ENCODE measurements at regions not wholly inside any gene's neighbourhood (a gene's known extent, or its start where the extent isn't known, plus 50 kb on each side); places are given as distances from the start of the nearest gene placed in this dataset.

GRCh38 chr7:69465262-69465661 is 133.0 kb upstream of the AUTS2 start:
- no peaks in the 10 kb centered on the region for H3K9me3 Mint-ChIP-seq
- H3K36me3 Mint-ChIP-seq, result no peaks in the 10 kb centered on the region
- no peaks in the 10 kb centered on the region for H3K4me1 Mint-ChIP-seq
- H3K27me3 Mint-ChIP-seq (ENCODE audit: low read depth in 2 of 2), result no peaks in the 10 kb centered on the region
- intact Hi-C loops (cut with micrococcal nuclease), result no loop called here
- Histone ChIP-seq H3K27me3 (ENCODE audit: control insufficient read depth, insufficient read depth, low read length) (no peaks in the 10 kb centered on the region), H3K27ac (ENCODE audit: low read length) (no peak overlapping the region), H3K9me3 (ENCODE audit: control insufficient read depth, insufficient read depth, low read length) (peaks cover 8% of the 10 kb centered on the region), H3K4me3 (ENCODE audit: low read length) (no peak overlapping the region), H3K36me3 (ENCODE audit: control insufficient read depth, insufficient read depth, low read length) (no peaks in the 10 kb centered on the region), H3K4me1 (ENCODE audit: control insufficient read depth, insufficient read depth, low read length) (no peaks in the 10 kb centered on the region)
- no peak for ATAC-seq
- WGBS (ENCODE audit: insufficient coverage), result 100% methylated on average over 1 of the region's 1 CpG
- no peak overlapping the region for H3K4me3 Mint-ChIP-seq
- TF ChIP-seq, protein P1, sequence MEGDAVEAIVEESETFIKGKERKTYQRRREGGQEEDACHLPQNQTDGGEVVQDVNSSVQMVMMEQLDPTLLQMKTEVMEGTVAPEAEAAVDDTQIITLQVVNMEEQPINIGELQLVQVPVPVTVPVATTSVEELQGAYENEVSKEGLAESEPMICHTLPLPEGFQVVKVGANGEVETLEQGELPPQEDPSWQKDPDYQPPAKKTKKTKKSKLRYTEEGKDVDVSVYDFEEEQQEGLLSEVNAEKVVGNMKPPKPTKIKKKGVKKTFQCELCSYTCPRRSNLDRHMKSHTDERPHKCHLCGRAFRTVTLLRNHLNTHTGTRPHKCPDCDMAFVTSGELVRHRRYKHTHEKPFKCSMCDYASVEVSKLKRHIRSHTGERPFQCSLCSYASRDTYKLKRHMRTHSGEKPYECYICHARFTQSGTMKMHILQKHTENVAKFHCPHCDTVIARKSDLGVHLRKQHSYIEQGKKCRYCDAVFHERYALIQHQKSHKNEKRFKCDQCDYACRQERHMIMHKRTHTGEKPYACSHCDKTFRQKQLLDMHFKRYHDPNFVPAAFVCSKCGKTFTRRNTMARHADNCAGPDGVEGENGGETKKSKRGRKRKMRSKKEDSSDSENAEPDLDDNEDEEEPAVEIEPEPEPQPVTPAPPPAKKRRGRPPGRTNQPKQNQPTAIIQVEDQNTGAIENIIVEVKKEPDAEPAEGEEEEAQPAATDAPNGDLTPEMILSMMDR (IDR thresholded peaks at IDR 0.05), result no peak
- H3K27ac Mint-ChIP-seq, result no peak overlapping the region
- no peak for DNase-seq

DNA sequence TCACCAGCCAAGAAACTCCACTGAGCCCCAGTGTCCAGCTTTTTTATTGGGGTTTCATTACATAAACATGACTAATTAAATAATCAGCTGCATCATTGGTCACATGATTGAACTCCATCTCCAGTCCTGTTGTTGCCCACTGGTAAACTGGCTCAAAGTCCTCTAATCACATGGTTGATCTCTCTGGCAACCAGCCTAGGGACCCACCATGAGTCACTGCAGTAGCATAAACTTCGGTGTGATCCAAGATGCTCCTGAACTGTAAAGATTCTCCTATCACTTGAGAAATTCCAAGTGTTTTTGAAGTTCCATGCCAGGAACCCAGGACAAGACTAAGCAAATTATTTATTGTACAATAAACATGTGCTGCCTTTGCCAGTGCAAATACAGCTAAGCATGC is 130.4 kb upstream of the AUTS2 start:
- Histone ChIP-seq H3K27me3 (ENCODE audit: control insufficient read depth, insufficient read depth, low read length) (no peaks in the 10 kb centered on the region), H3K27ac (ENCODE audit: low read length) (no peak overlapping the region), H3K36me3 (ENCODE audit: control insufficient read depth, insufficient read depth, low read length) (no peaks in the 10 kb centered on the region), H3K9me3 (ENCODE audit: control insufficient read depth, insufficient read depth, low read length) (peaks cover 8% of the 10 kb centered on the region), H3K4me3 (ENCODE audit: low read length) (no peak overlapping the region), H3K4me1 (ENCODE audit: control insufficient read depth, insufficient read depth, low read length) (no peaks in the 10 kb centered on the region)
- intact Hi-C loops (cut with micrococcal nuclease), result no loop called here
- no peaks in the 10 kb centered on the region for H3K27me3 Mint-ChIP-seq (ENCODE audit: low read depth in 2 of 2)
- ATAC-seq (no peak), DNase-seq (no peak)
- TF ChIP-seq, protein P1 (IDR thresholded peaks at IDR 0.05), result no peak
- H3K36me3 Mint-ChIP-seq, result no peaks in the 10 kb centered on the region
- no peak overlapping the region for H3K27ac Mint-ChIP-seq
- H3K4me1 Mint-ChIP-seq, result no peaks in the 10 kb centered on the region
- H3K9me3 Mint-ChIP-seq, result no peaks in the 10 kb centered on the region
- WGBS (ENCODE audit: insufficient coverage), result 90% methylated on average over 1 of the region's 1 CpG
- H3K4me3 Mint-ChIP-seq, result no peak overlapping the region

- intact Hi-C loops (cut with micrococcal nuclease), result no loop called here
- Mint-ChIP-seq H3K9me3 (no peaks in the 10 kb centered on the region), H3K27me3 (ENCODE audit: low read depth in 2 of 2) (peaks cover 0 to 3% of the 10 kb centered on the region in 2 donors), H3K4me1 (no peaks in the 10 kb centered on the region), H3K4me3 (no peak overlapping the region), H3K27ac (no peak overlapping the region), H3K36me3 (no peaks in the 10 kb centered on the region)
- Histone ChIP-seq H3K36me3 (ENCODE audit: control insufficient read depth, insufficient read depth, low read length) (no peaks in the 10 kb centered on the region), H3K4me1 (ENCODE audit: control insufficient read depth, insufficient read depth, low read length) (no peaks in the 10 kb centered on the region), H3K9me3 (ENCODE audit: control insufficient read depth, insufficient read depth, low read length) (no peaks in the 10 kb centered on the region), H3K4me3 (ENCODE audit: low read length) (no peak overlapping the region), H3K27ac (ENCODE audit: low read length) (no peak overlapping the region), H3K27me3 (ENCODE audit: control insufficient read depth, insufficient read depth, low read length) (no peaks in the 10 kb centered on the region)
- 85% methylated on average over 5 of the region's 5 CpGs for WGBS (ENCODE audit: insufficient coverage)
- TF ChIP-seq, protein P1 (IDR thresholded peaks at IDR 0.05), result no peak
- no peak for ATAC-seq
- no peak for DNase-seq
Measured at GRCh38 chr7:69476416-69476815, 121.9 kb upstream of the AUTS2 start.

DNA sequence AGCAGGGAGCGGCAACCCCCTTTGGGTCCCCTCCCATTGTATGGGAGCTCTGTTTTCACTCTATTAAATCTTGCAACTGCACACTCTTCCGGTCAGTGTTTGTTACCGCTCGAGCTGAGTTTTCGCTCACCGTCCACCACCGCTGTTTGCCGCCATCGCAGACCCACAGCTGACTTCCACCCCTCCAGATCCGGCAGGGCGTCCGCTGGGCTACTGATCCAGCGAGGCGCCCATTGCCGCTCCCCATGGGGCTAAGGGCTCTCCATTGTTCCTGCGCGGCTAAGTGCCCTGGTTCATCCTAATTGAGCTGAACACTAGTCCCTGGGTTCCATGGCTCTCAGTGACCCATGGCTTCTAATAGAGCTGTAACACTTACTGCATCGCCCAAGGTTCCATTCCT is 115.6 kb upstream of the AUTS2 start:
- 96% methylated on average over 18 of the region's 18 CpGs for WGBS (ENCODE audit: insufficient coverage)
- DNase-seq, result no peak
- no peaks in the 10 kb centered on the region for H3K36me3 Mint-ChIP-seq
- TF ChIP-seq, protein P1 (IDR thresholded peaks at IDR 0.05), result no peak
- H3K4me1 ChIP-seq (ENCODE audit: control insufficient read depth, insufficient read depth, low read length), result no peaks in the 10 kb centered on the region
- H3K9me3 Mint-ChIP-seq, result no peaks in the 10 kb centered on the region
- peaks cover 0 to 8% of the 10 kb centered on the region in 2 donors for H3K4me1 Mint-ChIP-seq
- H3K36me3 ChIP-seq (ENCODE audit: control insufficient read depth, insufficient read depth, low read length), result no peaks in the 10 kb centered on the region
- no peak overlapping the region for H3K27ac Mint-ChIP-seq
- intact Hi-C loops (cut with micrococcal nuclease), result no loop called here
- ATAC-seq, result no peak
- H3K27me3 Mint-ChIP-seq (ENCODE audit: low read depth in 2 of 2), result peaks cover 0 to 7% of the 10 kb centered on the region in 2 donors
- no peak overlapping the region for H3K27ac ChIP-seq (ENCODE audit: low read length)
- H3K4me3 ChIP-seq (ENCODE audit: low read length), result no peak overlapping the region
- H3K9me3 ChIP-seq (ENCODE audit: control insufficient read depth, insufficient read depth, low read length), result no peaks in the 10 kb centered on the region
- H3K4me3 Mint-ChIP-seq, result no peak overlapping the region
- H3K27me3 ChIP-seq (ENCODE audit: control insufficient read depth, insufficient read depth, low read length), result no peaks in the 10 kb centered on the region

Data from natural killer cell (primary cell).